ENCODE measurements at regions not wholly inside any gene's neighbourhood (a gene's known extent, or its start where the extent isn't known, plus 50 kb on each side); places are given as distances from the start of the nearest gene placed in this dataset.

- TF ChIP-seq POLR2AphosphoS5 (IDR thresholded peaks at IDR 0.05; ENCODE audit: low read depth, low read length) (no peak), REST (IDR thresholded peaks at IDR 0.05; ENCODE audit: insufficient read depth in 1 of 2, low read depth in 2 of 2, low read length in 2 of 2) (no peak), FOXP2 (optimal IDR thresholded peaks at IDR 0.05; ENCODE audit: borderline replicate concordance, extremely low read depth, extremely low read length, insufficient read depth) (no peak), SIN3A (IDR thresholded peaks at IDR 0.05; ENCODE audit: borderline replicate concordance, insufficient read depth, low read length) (no peak)
Measured at GRCh38 chr4:151953795-151954372, 193.1 kb upstream of the GATB start.

DNA sequence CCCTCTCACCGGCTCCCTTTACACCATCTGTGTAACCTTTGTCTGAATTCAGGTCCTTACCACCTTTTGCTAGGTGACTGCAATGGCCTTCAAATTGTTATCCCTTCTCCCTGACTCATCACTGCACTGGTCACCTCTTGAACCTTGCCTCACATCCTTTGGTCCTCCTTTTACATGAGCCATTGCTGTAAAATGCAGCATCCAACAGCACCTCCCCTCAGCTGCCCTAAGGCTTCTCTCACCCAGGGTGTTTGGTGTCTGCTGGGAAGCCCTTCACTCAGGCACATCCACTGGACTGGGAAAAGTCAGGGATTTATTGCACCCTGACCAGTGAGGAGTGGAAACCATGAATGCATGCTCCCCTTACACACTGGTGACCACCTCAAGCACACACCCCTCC is 192.5 kb upstream of the GATB start:
- TF ChIP-seq TAF1 (IDR thresholded peaks at IDR 0.05; ENCODE audit: borderline replicate concordance, insufficient read depth, low read length) (no peak), FOXP2 (optimal IDR thresholded peaks at IDR 0.05; ENCODE audit: borderline replicate concordance, extremely low read depth, extremely low read length, insufficient read depth) (no peak), POLR2AphosphoS5 (IDR thresholded peaks at IDR 0.05; ENCODE audit: low read depth, low read length) (no peak), REST (IDR thresholded peaks at IDR 0.05; ENCODE audit: insufficient read depth in 1 of 2, low read depth in 2 of 2, low read length in 2 of 2) (no peak), SIN3A (IDR thresholded peaks at IDR 0.05; ENCODE audit: borderline replicate concordance, insufficient read depth, low read length) (no peak)

DNA sequence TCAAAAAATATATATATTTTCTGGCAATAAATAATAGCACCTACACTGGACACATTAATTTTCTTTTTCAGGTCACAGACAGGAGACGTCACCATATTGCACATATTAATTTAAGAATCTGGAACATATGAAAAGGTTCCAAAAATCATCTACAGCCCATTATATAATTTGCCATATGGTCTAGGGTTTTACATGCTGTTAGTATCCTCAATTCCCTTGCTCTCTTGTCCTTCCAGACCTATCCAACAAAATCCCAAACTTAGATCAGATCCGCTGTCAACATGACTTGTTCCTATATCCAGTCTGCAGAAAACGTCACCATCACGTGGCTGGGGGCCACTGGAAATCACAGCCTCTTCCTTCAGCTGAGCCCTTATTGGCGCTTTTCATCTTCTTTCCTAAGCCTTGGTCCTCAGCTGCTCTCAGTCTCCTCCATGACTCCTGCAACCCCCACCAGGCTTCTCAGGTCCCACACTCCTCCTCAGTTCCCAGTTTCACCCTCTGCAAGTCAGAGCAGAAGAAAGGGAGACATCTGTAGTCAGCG is 192.0 kb upstream of the GATB start:
- TF ChIP-seq FOXP2 (optimal IDR thresholded peaks at IDR 0.05; ENCODE audit: borderline replicate concordance, extremely low read depth, extremely low read length, insufficient read depth): no peak
- no peak for TF ChIP-seq TAF1 (IDR thresholded peaks at IDR 0.05; ENCODE audit: borderline replicate concordance, insufficient read depth, low read length)
- no peak for TF ChIP-seq POLR2AphosphoS5 (IDR thresholded peaks at IDR 0.05; ENCODE audit: low read depth, low read length)
- no peak for TF ChIP-seq SIN3A (IDR thresholded peaks at IDR 0.05; ENCODE audit: borderline replicate concordance, insufficient read depth, low read length)
- no peak for TF ChIP-seq REST (IDR thresholded peaks at IDR 0.05; ENCODE audit: insufficient read depth in 1 of 2, low read depth in 2 of 2, low read length in 2 of 2)

DNA sequence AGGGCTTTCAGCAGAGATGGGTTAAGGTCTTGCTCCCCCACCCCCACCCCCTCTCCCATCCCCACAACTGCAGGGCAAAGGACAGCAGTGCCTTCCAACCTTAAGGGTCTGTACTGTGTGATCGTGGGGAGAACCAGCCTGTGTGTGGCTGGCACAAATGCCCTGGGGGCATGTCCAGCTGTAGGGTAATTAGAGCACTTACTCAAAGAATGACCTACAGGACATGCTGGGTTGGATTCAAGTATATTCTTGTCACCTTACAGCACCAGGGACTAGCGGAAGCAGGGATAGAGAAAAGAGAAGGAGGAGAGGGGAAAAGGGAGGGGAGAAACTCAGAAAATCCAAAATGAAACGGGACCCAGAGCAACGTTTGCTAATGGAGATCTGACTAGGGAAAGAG is 191.3 kb upstream of the GATB start:
- TF ChIP-seq TAF1 (IDR thresholded peaks at IDR 0.05; ENCODE audit: borderline replicate concordance, insufficient read depth, low read length) (no peak), REST (IDR thresholded peaks at IDR 0.05; ENCODE audit: insufficient read depth in 1 of 2, low read depth in 2 of 2, low read length in 2 of 2) (no peak), SIN3A (IDR thresholded peaks at IDR 0.05; ENCODE audit: borderline replicate concordance, insufficient read depth, low read length) (no peak), FOXP2 (optimal IDR thresholded peaks at IDR 0.05; ENCODE audit: borderline replicate concordance, extremely low read depth, extremely low read length, insufficient read depth) (no peak), POLR2AphosphoS5 (IDR thresholded peaks at IDR 0.05; ENCODE audit: low read depth, low read length) (no peak)

Data from PFSK-1 (cell line).